ENCODE measurements at regions not wholly inside any gene's neighbourhood (a gene's known extent, or its start where the extent isn't known, plus 50 kb on each side); places are given as distances from the start of the nearest gene placed in this dataset.

DNA sequence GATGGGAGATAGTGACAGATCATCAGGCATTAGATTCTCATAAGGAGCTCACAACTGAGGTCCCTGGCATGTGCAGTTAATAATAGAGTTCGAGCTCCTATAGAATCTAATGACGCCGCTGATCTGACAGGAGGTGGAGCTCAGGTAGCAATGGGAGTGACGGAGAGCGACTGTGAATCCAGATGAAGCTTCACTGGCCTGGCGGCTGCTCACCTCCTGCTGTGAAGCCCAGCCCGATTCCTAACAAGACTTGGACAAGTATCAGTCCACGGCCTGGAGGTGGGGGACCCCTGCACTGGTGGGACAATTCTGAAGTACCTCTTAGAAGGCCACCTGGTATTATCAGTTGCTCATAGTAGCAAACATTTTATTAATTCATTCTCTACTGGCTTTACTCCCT is 377.9 kb upstream of the ITGA1 start:
- DNase-seq (ENCODE audit: low spot score), result no peak
- Histone ChIP-seq H4K20me1 (ENCODE audit: insufficient read depth, poor library complexity, severe bottlenecking) (no peaks in the 10 kb centered on the region), H3K4me2 (no peak overlapping the region), H3K27ac (no peak overlapping the region), H3K9me2 (replicated peaks; ENCODE audit: insufficient read depth) (no peaks in the 10 kb centered on the region), H3K4me3 (no peak overlapping the region), H2AFZ (no peak overlapping the region), H3K4me1 (ENCODE audit: insufficient read depth) (no peaks in the 10 kb centered on the region), H3K79me2 (no peaks in the 10 kb centered on the region), H3K36me3 (replicated peaks; ENCODE audit: insufficient read depth, low read depth) (no peaks in the 10 kb centered on the region), H3K9me3 (ENCODE audit: low read depth) (no peaks in the 10 kb centered on the region), H3K27me3 (no peaks in the 10 kb centered on the region)
- TF ChIP-seq, protein P1, sequence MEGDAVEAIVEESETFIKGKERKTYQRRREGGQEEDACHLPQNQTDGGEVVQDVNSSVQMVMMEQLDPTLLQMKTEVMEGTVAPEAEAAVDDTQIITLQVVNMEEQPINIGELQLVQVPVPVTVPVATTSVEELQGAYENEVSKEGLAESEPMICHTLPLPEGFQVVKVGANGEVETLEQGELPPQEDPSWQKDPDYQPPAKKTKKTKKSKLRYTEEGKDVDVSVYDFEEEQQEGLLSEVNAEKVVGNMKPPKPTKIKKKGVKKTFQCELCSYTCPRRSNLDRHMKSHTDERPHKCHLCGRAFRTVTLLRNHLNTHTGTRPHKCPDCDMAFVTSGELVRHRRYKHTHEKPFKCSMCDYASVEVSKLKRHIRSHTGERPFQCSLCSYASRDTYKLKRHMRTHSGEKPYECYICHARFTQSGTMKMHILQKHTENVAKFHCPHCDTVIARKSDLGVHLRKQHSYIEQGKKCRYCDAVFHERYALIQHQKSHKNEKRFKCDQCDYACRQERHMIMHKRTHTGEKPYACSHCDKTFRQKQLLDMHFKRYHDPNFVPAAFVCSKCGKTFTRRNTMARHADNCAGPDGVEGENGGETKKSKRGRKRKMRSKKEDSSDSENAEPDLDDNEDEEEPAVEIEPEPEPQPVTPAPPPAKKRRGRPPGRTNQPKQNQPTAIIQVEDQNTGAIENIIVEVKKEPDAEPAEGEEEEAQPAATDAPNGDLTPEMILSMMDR (IDR thresholded peaks at IDR 0.05; ENCODE audit: poor library complexity), result no peak
- no peak for TF ChIP-seq EZH2 (IDR thresholded peaks at IDR 0.05; ENCODE audit: borderline replicate concordance)
- TF ChIP-seq EZH2phosphoT487 (IDR thresholded peaks at IDR 0.05; ENCODE audit: low read depth, severe bottlenecking, unreplicated experiment), result no peak
- 89% methylated on average over 8 of the region's 8 CpGs for WGBS (ENCODE audit: low lambda C conversion rate, missing lambda C conversion rate)

DNA sequence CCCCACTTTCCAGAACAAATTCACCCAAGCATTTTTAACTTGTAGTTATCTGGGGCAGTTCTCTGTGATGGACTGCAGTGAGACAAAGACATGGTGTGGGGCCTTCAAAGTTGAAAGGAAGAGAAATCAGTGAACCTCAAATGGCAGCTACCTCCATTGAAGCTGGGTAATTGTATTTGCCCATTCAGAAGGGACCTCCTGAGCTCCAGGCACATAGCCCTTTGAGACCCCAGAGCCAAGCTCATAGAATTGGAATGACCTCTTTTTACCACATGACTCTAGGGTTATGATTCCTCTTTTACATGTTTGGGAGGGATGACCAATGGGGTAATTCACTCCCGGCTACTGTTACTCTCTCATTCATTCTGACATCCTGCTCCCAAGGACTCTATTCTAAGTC is 368.4 kb upstream of the ITGA1 start:
- Histone ChIP-seq H3K27me3 (no peaks in the 10 kb centered on the region), H3K4me3 (no peak overlapping the region), H3K4me1 (ENCODE audit: insufficient read depth) (no peaks in the 10 kb centered on the region), H3K9me3 (ENCODE audit: low read depth) (no peaks in the 10 kb centered on the region), H2AFZ (no peak overlapping the region), H3K36me3 (replicated peaks; ENCODE audit: insufficient read depth, low read depth) (no peaks in the 10 kb centered on the region), H3K79me2 (no peaks in the 10 kb centered on the region), H4K20me1 (ENCODE audit: insufficient read depth, poor library complexity, severe bottlenecking) (no peaks in the 10 kb centered on the region), H3K27ac (no peak overlapping the region), H3K4me2 (no peak overlapping the region), H3K9me2 (replicated peaks; ENCODE audit: insufficient read depth) (no peaks in the 10 kb centered on the region)
- DNase-seq (ENCODE audit: low spot score), result no peak
- WGBS (ENCODE audit: low lambda C conversion rate, missing lambda C conversion rate), result 65% methylated on average over 1 of the region's 1 CpG
- TF ChIP-seq EZH2 (IDR thresholded peaks at IDR 0.05; ENCODE audit: borderline replicate concordance) (no peak), EZH2phosphoT487 (IDR thresholded peaks at IDR 0.05; ENCODE audit: low read depth, severe bottlenecking, unreplicated experiment) (no peak)
- TF ChIP-seq, protein P1 (IDR thresholded peaks at IDR 0.05; ENCODE audit: poor library complexity), result no peak

DNA sequence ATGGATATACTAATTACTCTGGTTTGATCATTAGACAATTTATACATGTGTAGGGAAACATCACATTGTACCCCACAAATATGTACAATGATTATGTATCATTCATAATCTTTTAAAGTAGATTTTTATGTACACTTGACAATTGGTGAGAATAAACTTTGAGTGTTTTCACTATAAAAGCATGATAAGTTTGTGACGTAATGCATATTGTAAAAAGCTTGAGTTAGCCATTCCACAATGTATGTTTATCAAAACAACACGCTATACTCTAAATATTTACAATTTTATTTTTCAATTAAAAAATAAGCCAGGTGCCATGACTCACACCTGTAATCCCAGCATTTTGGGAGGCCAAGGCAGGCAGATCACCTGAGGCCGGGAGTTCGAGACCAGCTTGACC is 360.1 kb upstream of the ITGA1 start:
- no peaks in the 10 kb centered on the region for H4K20me1 ChIP-seq (ENCODE audit: insufficient read depth, poor library complexity, severe bottlenecking)
- H3K79me2 ChIP-seq, result no peaks in the 10 kb centered on the region
- H3K27ac ChIP-seq, result no peak overlapping the region
- no peaks in the 10 kb centered on the region for H3K4me1 ChIP-seq (ENCODE audit: insufficient read depth)
- TF ChIP-seq EZH2 (IDR thresholded peaks at IDR 0.05; ENCODE audit: borderline replicate concordance), result no peak
- TF ChIP-seq, protein P1 (IDR thresholded peaks at IDR 0.05; ENCODE audit: poor library complexity), result no peak
- TF ChIP-seq EZH2phosphoT487 (IDR thresholded peaks at IDR 0.05; ENCODE audit: low read depth, severe bottlenecking, unreplicated experiment), result no peak
- H3K9me3 ChIP-seq (ENCODE audit: low read depth), result no peaks in the 10 kb centered on the region
- DNase-seq (ENCODE audit: low spot score), result no peak
- H3K9me2 ChIP-seq (replicated peaks; ENCODE audit: insufficient read depth), result no peaks in the 10 kb centered on the region
- no peaks in the 10 kb centered on the region for H3K27me3 ChIP-seq
- no peak overlapping the region for H3K4me3 ChIP-seq
- 97% methylated on average over 4 of the region's 4 CpGs for WGBS (ENCODE audit: low lambda C conversion rate, missing lambda C conversion rate)
- H2AFZ ChIP-seq, result no peak overlapping the region
- H3K4me2 ChIP-seq, result no peak overlapping the region
- no peaks in the 10 kb centered on the region for H3K36me3 ChIP-seq (replicated peaks; ENCODE audit: insufficient read depth, low read depth)

DNA sequence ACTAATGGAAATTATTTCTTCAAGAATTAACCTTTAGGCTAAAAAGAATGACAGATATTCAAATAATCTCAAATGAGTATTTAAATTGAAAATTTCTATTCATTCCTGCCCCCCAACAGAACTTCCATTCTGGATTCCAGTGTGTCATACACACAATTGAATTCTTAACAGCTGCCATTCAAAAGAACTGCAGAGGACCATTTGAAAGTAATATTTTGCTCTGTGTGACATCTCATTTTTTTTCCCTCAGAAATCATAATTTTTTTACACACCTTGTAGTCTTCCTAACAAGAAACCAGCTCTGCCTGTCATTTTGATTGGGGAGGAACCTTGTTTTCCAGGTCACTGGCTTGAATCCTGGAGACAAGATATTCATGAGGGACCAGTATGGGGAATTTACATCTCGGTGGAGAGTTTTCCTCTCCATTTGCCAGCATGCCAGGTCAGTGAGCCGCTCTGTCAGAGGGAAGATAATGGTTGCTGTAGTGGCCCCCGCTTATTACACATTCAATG is 358.7 kb upstream of the ITGA1 start:
- Histone ChIP-seq H3K9me3 (ENCODE audit: low read depth) (no peaks in the 10 kb centered on the region), H3K9me2 (replicated peaks; ENCODE audit: insufficient read depth) (no peaks in the 10 kb centered on the region), H3K27me3 (no peaks in the 10 kb centered on the region), H3K79me2 (no peaks in the 10 kb centered on the region), H2AFZ (no peak overlapping the region), H3K4me1 (ENCODE audit: insufficient read depth) (no peaks in the 10 kb centered on the region), H3K4me3 (no peak overlapping the region), H3K27ac (no peak overlapping the region), H3K4me2 (no peak overlapping the region), H4K20me1 (ENCODE audit: insufficient read depth, poor library complexity, severe bottlenecking) (no peaks in the 10 kb centered on the region), H3K36me3 (replicated peaks; ENCODE audit: insufficient read depth, low read depth) (no peaks in the 10 kb centered on the region)
- 95% methylated on average over 3 of the region's 3 CpGs for WGBS (ENCODE audit: low lambda C conversion rate, missing lambda C conversion rate)
- TF ChIP-seq, protein P1 (IDR thresholded peaks at IDR 0.05; ENCODE audit: poor library complexity), result no peak
- no peak for TF ChIP-seq EZH2 (IDR thresholded peaks at IDR 0.05; ENCODE audit: borderline replicate concordance)
- DNase-seq (ENCODE audit: low spot score), result no peak

All from hepatocyte (in vitro differentiated cells).